ENCODE measurements at regions not wholly inside any gene's neighbourhood (a gene's known extent, or its start where the extent isn't known, plus 50 kb on each side); places are given as distances from the start of the nearest gene placed in this dataset.

GRCh38 chr2:225112362-225113126 is 70.3 kb upstream of the DOCK10 start:
- CTCF ChIA-PET: no interaction called here
- Histone ChIP-seq H3K9me3 (ENCODE audit: control insufficient read depth, insufficient read depth, low read depth, low read length) (no peaks in the 10 kb centered on the region), H3K4me3 (ENCODE audit: low read depth, low read length) (no peak overlapping the region), H3K27ac (ENCODE audit: extremely low read depth, low read depth, low read length) (no peak overlapping the region), H3K4me1 (ENCODE audit: control insufficient read depth, insufficient read depth, low read length) (no peaks in the 10 kb centered on the region), H3K36me3 (ENCODE audit: control insufficient read depth in 2 of 2, insufficient read depth in 1 of 2, low read length in 2 of 2) (no peaks in the 10 kb centered on the region)
- TF ChIP-seq ELK4 (IDR thresholded peaks at IDR 0.05; ENCODE audit: borderline replicate concordance, low read depth, low read length) (no peak), TRIM28 (IDR thresholded peaks at IDR 0.05; ENCODE audit: borderline replicate concordance, low read length) (no peak), ZNF423 (tag by site-specific recombination; IDR thresholded peaks at IDR 0.05) (no peak), HIC1 (tag by site-specific recombination; IDR thresholded peaks at IDR 0.05) (no peak), ZBTB48 (tag by site-specific recombination; IDR thresholded peaks at IDR 0.05) (no peak), GLI4 (tag by site-specific recombination; IDR thresholded peaks at IDR 0.05) (no peak), ZNF645 (tag by site-specific recombination; IDR thresholded peaks at IDR 0.05) (no peak), SP2 (tag by site-specific recombination; IDR thresholded peaks at IDR 0.05) (no peak), ZNF600 (tag by site-specific recombination; IDR thresholded peaks at IDR 0.05) (no peak), ZNF48 (tag by site-specific recombination; IDR thresholded peaks at IDR 0.05) (no peak), ZBTB17 (tag by site-specific recombination; IDR thresholded peaks at IDR 0.05) (no peak), ZNF747 (tag by site-specific recombination; IDR thresholded peaks at IDR 0.05) (no peak)
- TF ChIP-seq, protein P1, sequence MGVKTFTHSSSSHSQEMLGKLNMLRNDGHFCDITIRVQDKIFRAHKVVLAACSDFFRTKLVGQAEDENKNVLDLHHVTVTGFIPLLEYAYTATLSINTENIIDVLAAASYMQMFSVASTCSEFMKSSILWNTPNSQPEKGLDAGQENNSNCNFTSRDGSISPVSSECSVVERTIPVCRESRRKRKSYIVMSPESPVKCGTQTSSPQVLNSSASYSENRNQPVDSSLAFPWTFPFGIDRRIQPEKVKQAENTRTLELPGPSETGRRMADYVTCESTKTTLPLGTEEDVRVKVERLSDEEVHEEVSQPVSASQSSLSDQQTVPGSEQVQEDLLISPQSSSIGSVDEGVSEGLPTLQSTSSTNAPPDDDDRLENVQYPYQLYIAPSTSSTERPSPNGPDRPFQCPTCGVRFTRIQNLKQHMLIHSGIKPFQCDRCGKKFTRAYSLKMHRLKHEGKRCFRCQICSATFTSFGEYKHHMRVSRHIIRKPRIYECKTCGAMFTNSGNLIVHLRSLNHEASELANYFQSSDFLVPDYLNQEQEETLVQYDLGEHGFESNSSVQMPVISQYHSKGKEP (tag by site-specific recombination; IDR thresholded peaks at IDR 0.05): no peak
- TF ChIP-seq, protein P2, sequence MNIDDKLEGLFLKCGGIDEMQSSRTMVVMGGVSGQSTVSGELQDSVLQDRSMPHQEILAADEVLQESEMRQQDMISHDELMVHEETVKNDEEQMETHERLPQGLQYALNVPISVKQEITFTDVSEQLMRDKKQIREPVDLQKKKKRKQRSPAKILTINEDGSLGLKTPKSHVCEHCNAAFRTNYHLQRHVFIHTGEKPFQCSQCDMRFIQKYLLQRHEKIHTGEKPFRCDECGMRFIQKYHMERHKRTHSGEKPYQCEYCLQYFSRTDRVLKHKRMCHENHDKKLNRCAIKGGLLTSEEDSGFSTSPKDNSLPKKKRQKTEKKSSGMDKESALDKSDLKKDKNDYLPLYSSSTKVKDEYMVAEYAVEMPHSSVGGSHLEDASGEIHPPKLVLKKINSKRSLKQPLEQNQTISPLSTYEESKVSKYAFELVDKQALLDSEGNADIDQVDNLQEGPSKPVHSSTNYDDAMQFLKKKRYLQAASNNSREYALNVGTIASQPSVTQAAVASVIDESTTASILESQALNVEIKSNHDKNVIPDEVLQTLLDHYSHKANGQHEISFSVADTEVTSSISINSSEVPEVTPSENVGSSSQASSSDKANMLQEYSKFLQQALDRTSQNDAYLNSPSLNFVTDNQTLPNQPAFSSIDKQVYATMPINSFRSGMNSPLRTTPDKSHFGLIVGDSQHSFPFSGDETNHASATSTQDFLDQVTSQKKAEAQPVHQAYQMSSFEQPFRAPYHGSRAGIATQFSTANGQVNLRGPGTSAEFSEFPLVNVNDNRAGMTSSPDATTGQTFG (tag by site-specific recombination; IDR thresholded peaks at IDR 0.05; ENCODE audit: borderline replicate concordance): no peak
- POLR2A ChIA-PET: no interaction called here

GRCh38 chr2:225108805-225109204 is 66.5 kb upstream of the DOCK10 start:
- ChIA-PET POLR2A (no interaction called here), CTCF (interaction anchor here (0.7 kb wide), 1 partner anchor 904 kb away, joined by 3 read pairs; no protein-coding TSS in a partner anchor)
- no peak for TF ChIP-seq ZNF544 (tag by site-specific recombination; IDR thresholded peaks at IDR 0.05)
- no peak for TF ChIP-seq ZSCAN5A (tag by site-specific recombination; IDR thresholded peaks at IDR 0.05)
- TF ChIP-seq PBX3 (CRISPR knock-in tag; IDR thresholded peaks at IDR 0.05): no peak
- no peak for TF ChIP-seq ZNF830 (tag by site-specific recombination; IDR thresholded peaks at IDR 0.05; ENCODE audit: low read depth)
- Histone ChIP-seq H3K36me3 (ENCODE audit: control insufficient read depth in 2 of 2, insufficient read depth in 1 of 2, low read length in 2 of 2) (no peaks in the 10 kb centered on the region), H3K4me3 (ENCODE audit: low read depth, low read length) (no peak overlapping the region), H3K4me1 (ENCODE audit: control insufficient read depth, insufficient read depth, low read length) (no peaks in the 10 kb centered on the region), H3K27ac (ENCODE audit: extremely low read depth, low read depth, low read length) (no peak overlapping the region), H3K9me3 (ENCODE audit: control insufficient read depth, insufficient read depth, low read depth, low read length) (no peaks in the 10 kb centered on the region)

Measured in HEK293 (cell line).